Trophoblast cell (in vitro differentiated cells and primary cell): ENCODE measurements at regions not wholly inside any gene's neighbourhood (a gene's known extent, or its start where the extent isn't known, plus 50 kb on each side); places are given as distances from the start of the nearest gene placed in this dataset.

Experiments
- DNase-seq, 2 donors: peaks; one replicate each; pipeline ENCODE4 v3.0.0-alpha.2; 2016
- H2AFZ ChIP-seq: 2 replicates; pipeline ENCODE4 v1.6.1; 2013; ENCODE audit warnings: low read length, moderate library complexity, mild to moderate bottlenecking; ENCODE audit not compliant: insufficient read depth, poor library complexity
- H2AK5ac ChIP-seq: 2 replicates; pipeline ENCODE4 v1.6.1; 2013; ENCODE audit warnings: mild to moderate bottlenecking, low read length
- H2BK120ac ChIP-seq: 2 replicates; pipeline ENCODE4 v1.6.1; 2013; ENCODE audit warnings: low read length, mild to moderate bottlenecking, moderate library complexity; ENCODE audit not compliant: insufficient read depth, poor library complexity
- H2BK12ac ChIP-seq: 2 replicates; pipeline ENCODE4 v1.6.1; 2013; ENCODE audit warnings: mild to moderate bottlenecking, low read length, moderate library complexity
- H2BK5ac ChIP-seq: 2 replicates; pipeline ENCODE4 v1.6.1; 2013; ENCODE audit warnings: low read length, low read depth, moderate library complexity, mild to moderate bottlenecking; ENCODE audit not compliant: poor library complexity
- H3K14ac ChIP-seq: 2 replicates; pipeline ENCODE4 v1.6.1; 2013; ENCODE audit warnings: mild to moderate bottlenecking, low read length
- H3K18ac ChIP-seq: 2 replicates; pipeline ENCODE4 v1.6.1; 2013; ENCODE audit warnings: mild to moderate bottlenecking, low read length
- H3K23ac ChIP-seq: 2 replicates; pipeline ENCODE4 v1.6.1; 2013; ENCODE audit warnings: low read length
- H3K27ac ChIP-seq: 2 replicates; pipeline ENCODE4 v1.5.1; 2013; ENCODE audit warnings: low read depth, mild to moderate bottlenecking, inconsistent platforms, low read length, moderate library complexity
- H3K27me3 ChIP-seq: 2 replicates; pipeline ENCODE4 v1.6.1; 2013; ENCODE audit warnings: inconsistent platforms, mild to moderate bottlenecking, low read length, moderate library complexity; ENCODE audit not compliant: insufficient read depth
- H3K36me3 ChIP-seq, 2 experiments: 1 replicate in 1 of 2; 2 replicates in 1 of 2; pipeline ENCODE4 v1.6.1; 2013; ENCODE audit warnings: low read length in 2 of 2, mild to moderate bottlenecking in 2 of 2, moderate library complexity in 1 of 2; ENCODE audit not compliant: insufficient read depth in 2 of 2, control insufficient read depth in 1 of 2
- H3K4ac ChIP-seq: 2 replicates; pipeline ENCODE4 v1.6.1; 2013; ENCODE audit warnings: low read depth, mild to moderate bottlenecking, low read length, moderate library complexity
- H3K4me1 ChIP-seq, 2 experiments: 1 replicate in 1 of 2; 2 replicates in 1 of 2; pipeline ENCODE4 v1.6.1; 2013; ENCODE audit warnings: low read length in 2 of 2, mild to moderate bottlenecking in 2 of 2, moderate library complexity in 1 of 2; ENCODE audit not compliant: insufficient read depth in 2 of 2, control insufficient read depth in 1 of 2
- H3K4me2 ChIP-seq: 2 replicates; pipeline ENCODE4 v1.6.1; 2013; ENCODE audit warnings: inconsistent platforms, mild to moderate bottlenecking, low read length, moderate library complexity
- H3K4me3 ChIP-seq: 2 replicates; pipeline ENCODE4 v1.5.1; 2013; ENCODE audit warnings: mild to moderate bottlenecking, low read depth, low read length, inconsistent platforms
- H3K79me1 ChIP-seq: one replicate; pipeline ENCODE4 v1.6.1; 2013; ENCODE audit warnings: low read length
- H3K79me2 ChIP-seq: 2 replicates; pipeline ENCODE4 v1.6.1; 2013; ENCODE audit warnings: low read length, mild to moderate bottlenecking; ENCODE audit not compliant: control insufficient read depth, insufficient read depth, poor library complexity
- H3K9ac ChIP-seq: 2 replicates; pipeline ENCODE4 v1.6.1; 2013; ENCODE audit warnings: mild to moderate bottlenecking, low read length
- H3K9me3 ChIP-seq: 2 replicates; pipeline ENCODE4 v1.6.1; 2013; ENCODE audit warnings: low read depth, mild to moderate bottlenecking, control low read depth, inconsistent platforms, low read length; ENCODE audit not compliant: insufficient read depth
- H4K12ac ChIP-seq: 2 replicates; pipeline ENCODE4 v1.6.1; 2013; ENCODE audit warnings: low read depth, mild to moderate bottlenecking, low read length, moderate library complexity
- H4K8ac ChIP-seq: 2 replicates; pipeline ENCODE4 v1.6.1; 2013; ENCODE audit warnings: low read depth, mild to moderate bottlenecking, low read length, moderate library complexity
- H4K91ac ChIP-seq: one replicate; pipeline ENCODE4 v1.6.1; 2013; ENCODE audit warnings: low read depth, mild to moderate bottlenecking, low read length, moderate library complexity
- WGBS: extraction: QIAGEN DNeasy Blood & Tissue Kit; methylation state at CpG from one replicate; pipeline ENCODE4 v1.1.7; 2013; ENCODE audit warnings: missing lambda C conversion rate; ENCODE audit not compliant: insufficient read length, insufficient coverage; ENCODE audit errors: extremely low coverage; 5-methylcytosine and 5-hydroxymethylcytosine counted together

DNA sequence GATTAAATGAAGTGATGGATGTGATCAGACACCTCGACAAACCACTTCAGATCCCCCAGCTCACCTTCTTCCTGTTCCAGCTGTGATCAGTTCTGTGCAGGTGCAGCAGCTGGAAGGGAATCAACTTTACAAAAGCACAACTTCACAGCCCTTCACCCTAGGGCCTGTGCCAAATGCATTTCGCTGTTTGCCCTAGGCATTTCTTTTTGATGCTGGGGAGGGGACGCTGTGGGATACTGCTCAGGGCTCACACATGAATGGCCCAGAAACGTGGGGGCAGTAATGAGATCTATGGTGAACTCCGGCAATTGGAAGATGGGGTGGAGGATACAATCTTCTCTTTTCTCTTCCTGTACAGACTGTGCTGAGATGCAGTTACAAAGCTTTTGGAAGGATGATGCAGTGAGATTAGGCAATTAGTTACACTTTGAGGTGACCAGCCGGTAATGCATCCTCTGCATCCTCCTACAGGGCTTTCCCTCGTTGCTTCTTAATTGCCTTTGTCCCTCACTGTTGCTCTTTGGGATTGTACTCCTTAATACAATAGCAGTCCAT is 215.1 kb upstream of the PITX2 start:
- no peak overlapping the region for H4K12ac ChIP-seq
- H3K18ac ChIP-seq: no peak overlapping the region
- H2AK5ac ChIP-seq: no peak overlapping the region
- H3K23ac ChIP-seq: peak overlapping the region; percentile 9
- no peak overlapping the region for H2BK12ac ChIP-seq
- no peak overlapping the region for H3K14ac ChIP-seq
- no peak overlapping the region for H3K27ac ChIP-seq
- no peak for DNase-seq
- no peaks in the 10 kb centered on the region for H3K27me3 ChIP-seq
- H3K79me1 ChIP-seq: no peaks in the 10 kb centered on the region
- no peak overlapping the region for H2AFZ ChIP-seq
- no peak overlapping the region for H2BK120ac ChIP-seq
- no peaks in the 10 kb centered on the region for H3K4me1 ChIP-seq
- H3K4me2 ChIP-seq: no peak overlapping the region
- H3K9ac ChIP-seq: no peak overlapping the region
- no peak overlapping the region for H4K8ac ChIP-seq
- WGBS: no CpG with 5 or more reads among the region's 7 CpGs
- H3K79me2 ChIP-seq: no peaks in the 10 kb centered on the region
- H3K36me3 ChIP-seq: no peaks in the 10 kb centered on the region
- no peak overlapping the region for H2BK5ac ChIP-seq
- no peak overlapping the region for H4K91ac ChIP-seq
- H3K9me3 ChIP-seq: no peaks in the 10 kb centered on the region
- no peak overlapping the region for H3K4ac ChIP-seq
- no peak overlapping the region for H3K4me3 ChIP-seq

DNA sequence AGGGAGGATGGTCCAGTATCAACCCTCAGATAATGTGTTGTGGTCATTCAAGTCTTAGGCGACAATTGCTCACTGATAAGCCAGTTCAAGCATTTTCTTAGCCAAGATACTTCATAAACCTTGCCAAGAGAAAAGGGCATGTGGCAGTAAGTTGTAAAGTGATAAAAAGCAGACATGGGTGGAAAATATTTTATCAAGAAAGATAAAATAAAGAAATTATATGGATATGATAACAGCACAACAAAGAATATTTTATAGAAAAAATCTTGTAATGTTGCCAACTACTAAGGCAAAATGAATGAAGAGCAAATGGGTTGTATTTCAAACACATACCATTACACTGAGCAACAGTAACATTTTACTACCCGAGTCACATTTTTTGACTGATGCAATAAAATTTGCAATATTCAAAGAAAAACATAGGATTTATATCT is 217.4 kb upstream of the PITX2 start:
- Histone ChIP-seq H3K4ac (no peak overlapping the region), H3K4me3 (no peak overlapping the region), H3K9ac (no peak overlapping the region), H3K14ac (no peak overlapping the region), H3K18ac (no peak overlapping the region), H4K12ac (no peak overlapping the region), H3K23ac (no peak overlapping the region), H2BK120ac (no peak overlapping the region), H3K36me3 (no peaks in the 10 kb centered on the region), H3K9me3 (no peaks in the 10 kb centered on the region), H3K27ac (no peak overlapping the region), H3K27me3 (no peaks in the 10 kb centered on the region), H2BK12ac (no peak overlapping the region), H3K4me2 (no peak overlapping the region), H3K79me1 (no peaks in the 10 kb centered on the region), H4K91ac (no peak overlapping the region), H2AFZ (no peak overlapping the region), H2AK5ac (no peak overlapping the region), H3K79me2 (no peaks in the 10 kb centered on the region), H2BK5ac (no peak overlapping the region), H4K8ac (no peak overlapping the region), H3K4me1 (no peaks in the 10 kb centered on the region)
- WGBS: no CpG with 5 or more reads among the region's 2 CpGs
- peak in 1 of 2 donors; percentile 64 for DNase-seq

DNA sequence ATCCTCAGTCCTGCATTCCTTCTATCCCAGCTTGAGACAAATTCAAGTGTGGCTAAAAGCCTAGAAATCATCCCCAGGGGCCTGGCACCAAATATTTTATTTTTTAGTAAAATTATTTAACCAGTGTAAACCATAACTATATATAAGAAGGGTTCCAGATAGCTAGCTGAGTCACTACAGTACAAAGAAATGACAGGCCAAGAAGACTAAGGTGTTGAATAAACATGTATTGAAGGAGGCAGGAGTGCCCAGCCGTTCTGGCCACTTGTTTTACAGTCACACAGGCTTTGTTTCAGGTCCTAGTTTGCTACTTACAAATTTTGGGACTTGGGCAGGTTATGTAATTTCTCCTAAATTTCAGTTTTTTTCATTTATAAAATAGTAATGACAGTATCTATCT is 225.9 kb upstream of the PITX2 start:
- Histone ChIP-seq H3K4me2 (no peak overlapping the region), H3K79me1 (no peaks in the 10 kb centered on the region), H2BK12ac (no peak overlapping the region), H3K27ac (no peak overlapping the region), H3K79me2 (no peaks in the 10 kb centered on the region), H4K12ac (no peak overlapping the region), H3K9ac (no peak overlapping the region), H4K91ac (no peak overlapping the region), H3K27me3 (no peaks in the 10 kb centered on the region), H3K9me3 (no peaks in the 10 kb centered on the region), H2BK5ac (no peak overlapping the region), H4K8ac (no peak overlapping the region), H3K23ac (no peak overlapping the region), H3K14ac (no peak overlapping the region), H3K18ac (no peak overlapping the region), H2AK5ac (no peak overlapping the region), H3K4me1 (no peaks in the 10 kb centered on the region), H3K4me3 (no peak overlapping the region), H2BK120ac (no peak overlapping the region), H2AFZ (no peak overlapping the region), H3K36me3 (no peaks in the 10 kb centered on the region), H3K4ac (no peak overlapping the region)
- DNase-seq: no peak
- WGBS: no CpG with 5 or more reads among the region's 1 CpG

DNA sequence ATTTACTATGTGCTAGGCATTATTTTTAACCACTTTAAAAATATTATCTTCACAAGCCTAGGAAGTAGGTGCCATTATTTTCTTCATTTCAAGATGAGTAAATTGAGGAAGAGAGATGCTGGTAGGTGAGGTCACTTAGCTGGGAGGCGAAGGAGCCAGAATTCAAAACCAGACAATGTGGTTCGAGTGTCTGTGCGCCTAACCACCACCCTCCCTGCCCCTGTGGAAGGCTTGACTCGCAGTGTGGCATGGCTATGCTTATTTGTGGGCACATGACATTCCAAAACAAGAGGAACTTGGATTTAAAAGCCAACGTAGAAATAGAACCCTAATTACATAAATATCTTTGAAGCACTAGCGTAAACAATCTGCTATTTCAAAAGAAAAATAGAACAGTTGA is 226.6 kb upstream of the PITX2 start:
- H4K12ac ChIP-seq: no peak overlapping the region
- no peak overlapping the region for H3K14ac ChIP-seq
- no peak overlapping the region for H2BK5ac ChIP-seq
- H3K79me1 ChIP-seq: no peaks in the 10 kb centered on the region
- H4K91ac ChIP-seq: no peak overlapping the region
- H2BK12ac ChIP-seq: no peak overlapping the region
- H3K18ac ChIP-seq: no peak overlapping the region
- H3K9me3 ChIP-seq: no peaks in the 10 kb centered on the region
- H3K4me3 ChIP-seq: no peak overlapping the region
- no peak overlapping the region for H3K23ac ChIP-seq
- H3K27ac ChIP-seq: no peak overlapping the region
- no peak overlapping the region for H4K8ac ChIP-seq
- H3K36me3 ChIP-seq: no peaks in the 10 kb centered on the region
- no peaks in the 10 kb centered on the region for H3K4me1 ChIP-seq
- no peak overlapping the region for H3K9ac ChIP-seq
- no peaks in the 10 kb centered on the region for H3K27me3 ChIP-seq
- no peaks in the 10 kb centered on the region for H3K79me2 ChIP-seq
- no peak overlapping the region for H2BK120ac ChIP-seq
- peak; percentile 16 to 67 for DNase-seq
- H2AK5ac ChIP-seq: no peak overlapping the region
- H3K4me2 ChIP-seq: no peak overlapping the region
- H3K4ac ChIP-seq: no peak overlapping the region
- no CpG with 5 or more reads among the region's 6 CpGs for WGBS
- no peak overlapping the region for H2AFZ ChIP-seq
